Left ventricle myocardium superior (tissue), 1 donor: ENCODE measurements at regions not wholly inside any gene's neighbourhood (a gene's known extent, or its start where the extent isn't known, plus 50 kb on each side); places are given as distances from the start of the nearest gene placed in this dataset.

ENCODE experiments used
- ATAC-seq: fragments of 200-7000 bp; cut with Tn5 transposase; one replicate; pipeline ENCODE4 v1.9.1; 2020; ENCODE audit warnings: mild to moderate bottlenecking, moderate library complexity
- DNase-seq: peaks from one replicate; pipeline ENCODE4 v3.0.0-alpha.2; 2020
- intact Hi-C: fragments of 100-400 bp; cut with micrococcal nuclease; formaldehyde crosslinking; loops from one replicate; pipeline ENCODE4 v1.11.0; 2022
- donor health status: DM: no; HTN: yes; CAD: no; lungs with severe emphysema.

DNA sequence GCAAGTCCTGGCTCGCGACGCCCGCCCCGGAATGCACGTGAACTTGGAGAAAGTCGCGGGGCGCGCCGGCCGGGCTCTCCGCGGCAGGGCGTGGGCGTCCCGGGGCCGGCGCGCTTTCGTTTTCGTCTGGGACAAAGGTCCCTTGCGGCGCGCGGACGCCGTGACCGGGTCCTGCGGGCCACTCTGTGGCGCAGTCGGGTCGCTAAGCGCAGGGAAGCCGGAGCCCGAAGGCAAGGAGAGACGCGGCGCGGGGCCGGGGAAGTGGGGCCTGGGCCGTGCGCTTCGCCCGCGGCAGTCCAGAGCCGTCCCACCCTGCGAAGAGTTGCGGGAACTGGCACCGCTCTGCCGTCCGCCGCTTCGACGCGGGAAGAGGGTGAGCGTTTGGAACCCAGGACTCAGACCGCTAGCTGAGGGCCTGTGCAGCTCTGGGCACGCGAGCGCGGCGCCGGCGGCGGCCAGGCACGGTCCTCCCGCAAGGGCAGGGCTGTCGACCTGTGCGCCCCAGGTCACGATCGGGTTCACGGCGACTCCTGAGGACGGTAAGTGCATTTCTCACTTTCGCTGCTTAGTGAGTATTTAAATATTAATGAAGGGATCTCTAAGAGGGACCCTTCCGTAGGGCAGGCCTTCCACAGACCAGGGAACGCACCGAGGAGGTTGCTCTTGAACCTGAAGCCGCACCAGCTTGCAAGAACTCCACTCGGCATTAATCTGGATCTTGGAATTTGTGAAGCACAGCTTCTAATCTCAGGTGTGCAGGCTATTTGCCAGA, 78.0 kb upstream of the PPARA start:
- DNase-seq (peak; percentile 86), ATAC-seq (peak; percentile 5)
- intact Hi-C loops, result no loop called here

DNA sequence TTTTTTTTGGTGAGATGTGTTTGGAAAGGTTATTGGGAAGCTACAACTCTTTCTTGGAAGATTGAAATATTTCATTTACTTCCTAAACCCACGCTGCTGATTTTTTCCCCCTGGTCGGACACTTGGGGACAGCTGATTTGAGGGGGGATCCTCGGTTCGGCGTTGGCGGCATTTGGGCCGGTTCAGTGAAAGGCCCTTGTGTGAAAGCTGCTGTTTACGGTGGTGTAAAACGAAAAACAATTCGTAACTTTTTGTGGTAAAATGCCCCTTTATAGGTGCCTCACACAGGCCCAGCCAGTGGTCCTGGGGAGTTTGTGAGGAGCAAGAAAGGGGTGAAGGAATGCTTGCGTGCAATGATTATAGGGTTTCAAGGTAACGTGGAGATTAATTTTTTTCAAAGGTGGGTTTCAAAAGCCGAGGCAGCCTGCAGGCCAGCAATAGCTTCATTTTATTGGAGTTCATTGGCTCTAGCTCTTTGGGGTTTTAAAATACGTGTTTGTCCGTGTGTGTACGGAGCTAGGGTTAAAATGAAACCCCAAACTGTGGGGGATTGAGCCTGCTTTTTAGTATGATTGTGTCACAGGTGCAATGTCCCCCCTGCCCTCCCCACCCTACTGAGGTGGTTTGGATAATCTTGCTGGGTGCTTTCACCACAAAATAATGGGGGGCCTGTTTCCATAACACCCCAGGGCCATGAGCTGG, 77.2 kb upstream of the PPARA start:
- DNase-seq (peak; percentile 28), ATAC-seq (no peak)
- intact Hi-C loops, result no loop called here

DNA sequence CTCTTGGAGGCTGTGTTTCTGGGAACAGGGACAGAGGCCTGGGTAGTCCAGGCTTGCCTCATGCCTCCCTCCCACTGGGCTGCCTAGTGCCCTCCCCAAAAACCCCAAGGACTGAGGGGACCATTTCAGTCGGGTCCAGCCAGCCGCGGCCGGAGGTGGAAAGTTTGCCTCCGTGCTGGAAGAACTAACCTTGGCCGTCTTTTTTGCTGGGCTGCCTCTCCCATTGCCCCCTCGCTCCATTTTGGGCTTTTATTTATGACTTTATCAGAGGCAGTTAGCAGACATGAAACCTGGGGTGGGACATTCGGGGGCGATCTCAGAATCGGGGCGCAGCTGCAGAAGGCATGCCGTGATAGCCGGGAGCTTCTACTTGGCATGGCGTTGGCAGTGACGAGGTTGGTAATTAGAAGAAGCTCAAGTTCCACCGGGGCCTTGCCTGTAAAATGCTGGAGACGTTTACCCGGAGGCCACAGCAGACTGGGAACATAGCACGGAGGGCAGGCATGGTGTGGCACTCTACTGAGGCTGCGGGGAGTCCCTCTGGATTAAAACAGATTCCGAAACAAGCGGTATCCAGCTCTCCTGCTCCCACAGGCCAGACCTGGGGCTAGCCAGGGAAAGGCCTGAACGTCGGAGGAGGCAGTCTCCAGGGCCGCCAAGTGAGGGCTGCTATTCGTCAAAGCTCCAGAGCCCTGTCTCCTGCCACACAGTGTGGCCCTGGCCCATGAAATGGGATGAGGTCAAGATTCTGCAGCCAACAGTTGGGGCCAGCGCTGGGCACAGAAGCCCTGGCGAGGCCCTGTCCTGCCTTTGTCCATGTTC, 76.4 kb upstream of the PPARA start:
- intact Hi-C loops, result no loop called here
- ATAC-seq, result peak; percentile 2
- peak; percentile 65 for DNase-seq

DNA sequence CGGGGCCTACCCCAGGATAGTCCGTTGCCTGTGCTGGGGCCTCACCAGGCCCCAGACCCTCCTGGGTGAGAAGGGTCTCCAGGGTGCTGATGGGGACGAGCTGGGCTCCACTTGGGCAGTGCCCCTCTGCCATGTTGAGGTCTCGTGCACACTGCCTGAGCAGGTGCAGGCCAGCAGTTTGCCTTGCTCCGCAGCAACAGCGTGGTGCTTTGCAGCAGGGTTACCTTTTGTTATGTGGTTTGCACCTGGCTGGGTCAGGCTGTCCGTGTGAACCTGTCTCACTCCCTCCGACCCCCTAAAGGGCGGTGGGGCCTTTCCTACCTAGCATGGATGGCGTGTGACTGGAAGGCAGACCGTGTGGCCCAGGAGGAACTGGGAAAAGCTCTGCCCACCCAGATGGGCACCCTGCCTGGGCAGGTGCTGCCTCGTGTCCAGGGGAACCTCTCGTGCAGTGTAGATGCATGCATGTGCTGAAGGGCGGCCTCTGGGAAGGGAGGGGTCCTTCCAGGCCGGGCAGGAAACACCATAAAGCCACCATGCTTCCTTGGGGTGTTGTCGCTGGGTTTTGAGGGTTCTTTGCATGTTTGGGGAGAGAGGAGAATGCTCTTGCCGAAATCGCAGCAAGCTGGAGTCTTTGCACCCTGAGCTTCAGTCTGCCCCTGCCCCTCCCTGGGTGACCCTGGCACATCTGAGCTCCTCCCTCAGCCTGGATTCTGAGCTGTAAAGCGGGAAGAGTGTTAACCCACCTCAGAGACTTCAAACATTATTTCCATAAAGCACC, 75.4 kb upstream of the PPARA start:
- intact Hi-C loops, result no loop called here
- DNase-seq, result peak; percentile 35
- ATAC-seq, result no peak

DNA sequence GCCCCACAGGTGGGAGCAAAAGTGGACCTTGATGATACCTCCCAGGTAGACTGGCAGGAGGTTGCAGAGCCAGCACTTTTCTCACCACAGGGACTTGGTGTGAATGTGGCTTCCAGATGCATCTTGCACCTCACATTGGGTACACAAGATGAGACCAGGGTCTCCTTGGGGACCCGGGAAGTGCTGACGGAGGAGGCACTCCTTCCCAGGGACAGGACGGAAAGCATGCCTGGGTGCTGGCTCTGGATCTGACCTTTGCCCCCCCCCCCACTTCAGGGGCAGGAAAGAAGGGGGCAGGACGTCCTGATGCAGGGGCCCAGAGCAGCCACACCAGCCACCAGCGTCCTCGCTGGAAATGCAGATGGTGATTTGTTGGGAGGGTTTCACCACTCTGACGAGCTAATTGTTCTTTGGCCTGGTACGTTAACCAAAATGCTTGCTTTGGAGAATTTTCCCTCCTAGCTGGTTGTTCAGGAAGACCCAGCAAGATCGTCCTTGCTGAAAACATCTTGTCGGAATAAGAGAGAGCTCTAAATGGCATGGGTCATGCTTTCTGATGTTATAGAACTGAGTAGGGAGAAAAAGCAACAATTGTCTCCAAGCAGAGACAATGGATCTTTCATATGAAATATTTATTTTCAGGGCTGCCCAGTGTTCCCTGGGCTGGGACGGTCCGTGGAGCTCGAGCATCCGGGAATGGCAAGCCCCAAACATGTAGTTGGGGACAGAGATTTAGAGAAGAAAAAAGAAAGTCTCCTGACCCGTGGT, 74.4 kb upstream of the PPARA start:
- intact Hi-C loops, result no loop called here

DNA sequence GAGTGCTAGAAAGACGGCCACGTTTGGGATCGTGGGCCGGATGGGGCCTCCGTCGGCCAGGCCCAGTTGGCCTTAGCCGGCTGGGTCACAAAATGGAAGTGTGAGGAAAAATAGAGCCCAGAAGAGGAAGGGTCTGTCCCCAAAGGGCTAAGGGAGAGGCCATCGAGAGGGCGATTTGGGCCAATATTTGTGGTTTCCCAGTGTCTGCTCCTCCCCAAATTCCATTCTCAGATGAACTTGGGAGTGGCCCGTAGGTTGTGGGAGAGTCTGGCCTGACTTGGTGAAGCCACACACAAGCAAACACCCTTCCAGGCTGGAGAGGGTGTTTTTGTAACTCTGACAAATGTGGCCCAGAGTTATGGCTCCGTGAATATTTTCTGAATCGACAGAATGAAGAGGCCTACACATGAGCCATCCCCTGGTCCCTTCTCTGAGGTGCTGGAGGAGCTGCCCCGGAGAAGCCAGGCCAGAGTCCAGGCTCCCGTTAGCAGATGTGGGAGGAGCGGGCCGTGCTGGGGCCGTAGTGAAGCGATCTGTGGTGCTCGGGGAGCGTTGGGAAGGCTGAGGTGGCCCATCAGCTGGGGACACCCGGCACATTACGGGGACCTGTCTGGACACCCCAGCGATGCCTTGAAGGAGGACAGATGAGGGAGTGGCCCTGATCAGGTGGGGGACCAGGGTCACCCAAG, 73.5 kb upstream of the PPARA start:
- peak; percentile 68 for DNase-seq
- intact Hi-C loops, result no loop called here
- ATAC-seq, result peak; percentile 5

More for the DNA sequence above, 74.4 kb upstream of the PPARA start:
- no peak for ATAC-seq
- DNase-seq, result peak; percentile 35

DNA sequence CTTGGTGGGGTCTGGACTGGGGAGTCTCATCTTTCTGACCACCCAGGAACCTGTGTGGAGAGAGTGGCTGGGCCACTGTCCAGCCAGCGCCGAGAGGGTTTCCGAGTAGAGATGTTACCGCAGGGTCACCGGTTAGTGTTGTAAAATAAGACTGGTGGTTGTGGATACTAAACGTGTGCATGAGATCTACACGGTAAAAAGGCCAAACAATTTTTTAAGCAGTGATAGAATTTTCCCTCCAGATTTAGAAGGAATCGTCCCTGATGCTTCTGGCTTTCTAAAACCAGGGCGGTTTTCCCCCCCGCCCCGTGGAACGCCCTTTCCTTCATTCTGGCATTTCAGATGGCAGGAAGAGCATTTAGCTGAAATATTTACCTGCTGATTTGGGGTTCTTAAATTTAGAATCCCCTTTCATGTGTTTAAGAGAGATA, 72.6 kb upstream of the PPARA start:
- intact Hi-C loops, result no loop called here
- ATAC-seq (no peak), DNase-seq (peak; percentile 34)

DNA sequence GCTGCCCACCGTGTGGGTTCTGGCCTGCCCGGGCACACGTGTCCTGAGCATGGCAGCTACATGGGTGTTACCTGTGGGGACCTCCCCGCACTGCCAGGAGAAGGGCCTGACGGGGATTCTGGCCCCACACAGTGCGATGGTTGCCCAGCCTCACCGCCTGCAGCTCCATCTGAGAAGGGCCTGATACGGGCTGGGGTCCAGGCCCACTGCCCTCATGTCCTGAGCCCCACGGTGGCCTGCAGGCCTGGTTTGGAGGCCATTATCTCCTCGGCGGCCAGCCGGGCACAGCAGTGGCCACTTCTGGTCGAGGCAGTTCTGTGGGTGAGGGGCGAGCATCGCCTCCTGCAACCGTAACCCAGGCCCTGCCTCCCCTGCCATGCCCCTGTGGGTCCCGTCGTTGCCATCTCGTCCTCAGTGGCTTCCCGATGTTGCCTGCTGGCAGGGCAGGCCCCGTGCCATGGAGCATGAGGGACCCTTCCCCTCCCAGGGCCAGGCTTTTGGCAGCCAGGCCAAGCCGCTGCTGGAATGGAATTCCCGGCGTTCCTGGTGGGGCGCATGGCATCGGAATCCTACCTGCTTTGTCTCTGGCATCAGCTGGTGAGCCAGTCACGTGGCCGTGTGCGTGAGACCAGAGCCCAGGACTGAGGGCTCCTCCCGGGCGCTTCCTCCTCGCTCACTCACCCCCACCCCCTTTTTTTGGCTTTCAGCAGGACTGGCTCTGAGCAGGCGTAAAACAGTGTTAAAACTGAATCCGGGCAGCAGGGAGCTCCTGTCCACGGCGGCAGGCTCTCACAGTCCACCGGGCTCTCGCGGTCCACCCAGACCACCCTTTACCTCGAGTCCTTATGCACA, 71.9 kb upstream of the PPARA start:
- peak; percentile 89 for DNase-seq
- peak; percentile 59 for ATAC-seq
- intact Hi-C loops, result no loop called here

DNA sequence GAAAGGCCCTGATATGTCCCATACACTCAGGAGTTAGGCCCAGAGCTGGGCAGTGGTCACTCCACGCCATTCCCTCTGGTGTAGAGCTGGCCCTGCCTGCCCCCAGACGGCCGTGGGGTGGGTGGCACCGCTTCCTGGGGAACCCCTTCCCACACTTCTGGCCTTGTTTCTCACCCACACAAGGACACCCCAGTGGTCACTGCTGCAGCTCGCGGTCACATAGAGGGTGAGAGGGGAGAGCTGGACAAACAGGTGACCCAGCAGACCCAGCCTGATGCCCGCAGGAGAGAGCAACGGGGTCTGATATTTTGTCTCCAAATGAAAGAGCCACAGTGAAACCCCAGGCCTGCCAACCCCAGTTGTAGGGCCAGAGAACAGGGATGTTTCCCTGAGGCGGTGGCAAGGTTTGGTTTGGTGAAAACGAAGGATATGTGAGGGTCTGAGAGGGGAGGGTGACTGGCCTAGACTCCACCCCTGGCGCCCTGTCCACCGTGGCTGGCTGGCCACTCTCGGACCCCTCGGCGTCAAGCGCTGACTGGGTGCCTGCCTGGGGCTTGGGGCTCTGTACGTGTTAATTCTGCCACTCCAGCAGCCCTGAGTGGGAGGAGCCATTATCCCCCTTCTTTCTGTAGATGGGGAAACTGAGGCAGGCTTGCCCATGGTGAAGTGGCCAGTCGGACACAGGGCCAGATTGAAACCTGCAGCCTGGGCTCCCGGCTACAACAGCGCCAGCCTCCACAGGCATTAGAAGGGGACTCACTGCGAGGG, 71.0 kb upstream of the PPARA start:
- DNase-seq, result peak; percentile 35
- intact Hi-C loops, result no loop called here
- no peak for ATAC-seq

DNA sequence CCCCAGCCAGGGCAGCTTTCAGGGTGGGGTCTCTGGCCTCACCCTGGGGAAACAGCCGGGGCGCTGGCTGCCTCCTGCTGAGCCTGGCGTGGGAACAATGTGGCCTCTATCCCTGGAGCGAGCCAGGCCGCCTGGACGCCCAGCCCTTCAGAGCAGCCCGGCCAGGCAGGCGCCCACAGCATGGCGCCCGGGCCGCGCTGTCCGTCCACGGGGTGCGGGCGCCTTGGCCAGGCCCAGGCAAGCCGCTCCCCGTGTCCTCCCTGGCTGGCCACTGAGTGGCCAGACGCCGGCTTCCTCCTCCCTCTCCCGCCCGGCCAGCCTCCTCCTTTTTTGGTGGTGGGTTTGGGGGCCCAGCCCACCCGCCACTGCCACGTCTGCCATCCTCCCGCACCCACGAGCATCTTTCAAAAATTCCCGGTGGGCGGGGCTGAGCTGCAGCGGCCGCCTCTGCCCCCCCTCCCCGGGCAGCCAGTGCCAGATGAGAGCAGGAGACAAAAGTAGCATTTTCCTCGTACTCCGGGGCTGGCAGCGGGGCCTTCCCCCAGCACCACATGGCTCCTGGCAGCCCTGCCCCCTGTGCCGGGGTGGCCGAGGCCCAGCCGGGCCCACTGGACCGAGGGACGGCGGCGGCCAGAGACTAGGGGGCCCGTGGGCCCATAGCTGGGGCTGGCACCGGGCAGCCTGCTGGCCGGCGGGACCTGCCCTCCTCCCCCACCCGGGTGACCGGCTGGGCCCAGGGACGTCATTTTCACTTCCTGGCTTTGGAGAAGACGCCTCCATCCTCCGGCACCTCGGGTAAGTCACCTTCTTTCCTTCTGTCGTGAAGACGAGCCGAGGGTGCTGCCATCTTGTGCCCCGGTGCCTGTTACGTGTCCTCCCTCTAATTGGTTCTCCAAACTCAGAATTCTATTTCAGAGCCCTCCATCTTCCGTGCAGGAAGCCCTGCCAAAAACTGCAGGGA, 70.2 kb upstream of the PPARA start:
- DNase-seq, result peak; percentile 80
- intact Hi-C loops, result no loop called here
- ATAC-seq, result peak; percentile 54

DNA sequence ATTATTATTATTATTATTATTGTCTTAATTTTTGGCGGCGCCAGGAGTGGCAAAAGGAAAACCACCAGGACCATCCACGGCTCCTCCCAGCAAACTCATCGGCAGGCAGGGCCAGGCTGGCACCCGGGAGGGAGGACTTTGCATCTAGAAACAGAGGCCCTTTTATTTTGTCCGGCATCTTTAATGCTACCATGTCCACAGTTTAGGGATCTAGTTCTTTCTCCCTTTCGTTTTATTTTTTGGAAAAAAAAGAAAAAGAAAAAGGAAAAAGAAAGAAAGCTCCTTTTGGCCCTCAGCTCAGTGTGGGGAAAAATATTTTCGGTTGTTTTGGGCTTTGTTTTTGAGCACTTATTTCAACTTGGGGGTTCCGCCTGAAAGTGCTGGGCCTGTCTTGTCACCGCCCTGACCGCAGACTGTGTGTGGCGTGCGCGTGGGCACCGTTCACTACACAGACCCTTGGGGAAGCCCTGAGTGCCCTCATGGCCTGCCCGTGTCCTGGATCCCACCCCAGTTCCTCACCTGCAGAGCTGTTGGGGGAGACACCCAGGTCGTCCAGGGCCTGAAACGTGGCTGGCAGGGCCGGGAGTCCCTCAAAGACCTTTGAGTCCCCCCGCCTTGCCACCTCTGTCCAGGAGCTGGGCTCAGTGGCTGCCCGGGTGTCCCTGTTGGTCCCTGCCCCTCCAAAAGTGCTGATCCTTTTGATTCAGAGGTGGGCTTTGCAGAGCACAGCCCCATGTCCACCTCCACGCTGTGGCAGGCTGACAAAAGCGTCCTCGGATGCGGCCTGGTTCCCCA, 69.1 kb upstream of the PPARA start:
- ATAC-seq, result no peak
- intact Hi-C loops, result no loop called here
- peak; percentile 37 for DNase-seq

DNA sequence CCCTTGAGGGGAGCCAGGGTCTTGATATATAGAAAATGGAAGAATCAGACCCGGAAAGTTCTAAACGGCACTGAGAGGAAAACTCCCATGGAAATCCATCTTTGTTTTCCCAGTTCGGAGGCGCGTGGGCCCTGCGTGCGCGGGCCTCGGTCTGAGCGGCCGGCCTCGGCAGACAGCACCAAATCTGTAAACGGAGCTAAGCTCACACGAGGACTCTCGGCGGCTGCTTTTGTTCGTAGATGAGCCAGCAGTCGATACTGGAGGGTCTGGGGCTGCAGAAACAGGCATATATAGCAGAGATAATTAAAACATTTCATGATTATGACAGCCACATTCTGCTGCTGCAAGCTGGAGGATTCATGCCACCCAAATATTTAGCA, 68.5 kb upstream of the PPARA start:
- ATAC-seq (no peak), DNase-seq (peak; percentile 48)
- intact Hi-C loops, result no loop called here

DNA sequence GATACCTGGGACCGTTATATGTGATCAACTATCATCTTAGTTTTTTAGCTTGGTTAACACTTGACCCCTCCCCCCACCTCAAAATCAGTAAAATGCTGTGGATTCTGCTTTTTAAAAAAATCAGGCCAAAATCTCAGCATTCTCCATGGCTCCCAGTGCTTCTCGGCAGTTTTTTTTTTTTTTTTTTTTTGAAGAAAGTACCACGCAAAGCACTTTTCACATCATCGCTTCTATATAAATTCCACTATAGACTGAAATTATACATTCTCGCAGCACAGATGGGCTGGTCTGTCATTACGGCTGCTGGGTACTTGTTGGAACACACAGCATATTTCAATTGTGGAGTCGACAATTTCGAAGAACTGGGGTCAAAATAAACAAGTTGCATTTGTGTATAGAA, 67.7 kb upstream of the PPARA start:
- intact Hi-C loops, result no loop called here
- ATAC-seq, result no peak
- no peak for DNase-seq
